ENCODE measurements at regions not wholly inside any gene's neighbourhood (a gene's known extent, or its start where the extent isn't known, plus 50 kb on each side); places are given as distances from the start of the nearest gene placed in this dataset.
"Not testable (repeated sequence)": the region's sequence is repeated elsewhere in the genome, so short reads cannot be mapped to it uniquely, and the experiment has no call there.

GRCh38 chr2:106004851-106005250 lies 189.2 kb downstream of the UXS1 start:
- DNase-seq: no peak

- DNase-seq: no peak
These were observed 194.7 kb downstream of the UXS1 start for GRCh38 chr2:105999211-105999989.

GRCh38 chr2:105997711-105998110 lies 196.4 kb downstream of the UXS1 start:
- no peak for DNase-seq

- no peak for DNase-seq
These were observed 203.5 kb downstream of the UXS1 start for GRCh38 chr2:105990624-105991023.

- DNase-seq: not testable (repeated sequence)
These were observed 204.3 kb downstream of the UXS1 start for GRCh38 chr2:105989803-105990202.

GRCh38 chr2:105989070-105989469 lies 205.0 kb downstream of the UXS1 start:
- DNase-seq: no peak

- no peak for DNase-seq
These were observed 216.3 kb downstream of the UXS1 start for GRCh38 chr2:105977807-105978206.

- peak; percentile 79 for DNase-seq
These were observed 216.9 kb downstream of the UXS1 start for GRCh38 chr2:105977212-105977611.

GRCh38 chr2:105974812-105975211 lies 219.3 kb downstream of the UXS1 start:
- no peak for DNase-seq

GRCh38 chr2:105972927-105973326 lies 221.2 kb downstream of the UXS1 start:
- no peak for DNase-seq

- no peak for DNase-seq
These were observed 221.9 kb downstream of the UXS1 start for GRCh38 chr2:105972246-105972645.

GRCh38 chr2:105969552-105969951 lies 224.5 kb downstream of the UXS1 start:
- no peak for DNase-seq

- DNase-seq: no peak
These were observed 217.5 kb downstream of the NCK2 start for GRCh38 chr2:105962221-105962620.

GRCh38 chr2:105961599-105962146 lies 217.0 kb downstream of the NCK2 start:
- no peak for DNase-seq

- DNase-seq: no peak
These were observed 214.6 kb downstream of the NCK2 start for GRCh38 chr2:105959357-105959756.

- DNase-seq: no peak
These were observed 210.2 kb downstream of the NCK2 start for GRCh38 chr2:105954891-105955290.

- no peak for DNase-seq
These were observed 209.2 kb downstream of the NCK2 start for GRCh38 chr2:105953942-105954341.

- no peak for DNase-seq
These were observed 207.4 kb downstream of the NCK2 start for GRCh38 chr2:105952131-105952530.

GRCh38 chr2:105951384-105951694 lies 206.6 kb downstream of the NCK2 start:
- DNase-seq: no peak

GRCh38 chr2:105950521-105951383 lies 206.0 kb downstream of the NCK2 start:
- DNase-seq: no peak

GRCh38 chr2:105943977-105944376 lies 199.3 kb downstream of the NCK2 start:
- no peak for DNase-seq
